GM21381 (cell line): ENCODE measurements at regions not wholly inside any gene's neighbourhood (a gene's known extent, or its start where the extent isn't known, plus 50 kb on each side); places are given as distances from the start of the nearest gene placed in this dataset.
"Not testable (repeated sequence)": the region's sequence is repeated elsewhere in the genome, so short reads cannot be mapped to it uniquely, and the experiment has no call there.

Source experiments
- ATAC-seq: cut with Tn5 transposase; IDR thresholded peaks from one replicate; pipeline ENCODE4 v1.9.1; 2021; ENCODE audit warnings: mild to moderate bottlenecking, moderate library complexity; ENCODE audit not compliant: unreplicated experiment

GRCh38 chr7:155227788-155228458, 69.8 kb upstream of the INSIG1 start:
- no peak for ATAC-seq

GRCh38 chr7:155228459-155228845, 69.2 kb upstream of the INSIG1 start:
- ATAC-seq: no peak

GRCh38 chr7:155228894-155229293, 68.8 kb upstream of the INSIG1 start:
- ATAC-seq: no peak

GRCh38 chr7:155229548-155230168, 68.0 kb upstream of the INSIG1 start:
- ATAC-seq: no peak

GRCh38 chr7:155230169-155230593, 67.5 kb upstream of the INSIG1 start:
- no peak for ATAC-seq

- ATAC-seq: no peak
These were observed 66.4 kb upstream of the INSIG1 start for GRCh38 chr7:155231241-155231800.

- no peak for ATAC-seq
These were observed 65.7 kb upstream of the INSIG1 start for GRCh38 chr7:155231941-155232340.

GRCh38 chr7:155232911-155233310, 64.8 kb upstream of the INSIG1 start:
- no peak for ATAC-seq

- no peak for ATAC-seq
These were observed 64.1 kb upstream of the INSIG1 start for GRCh38 chr7:155233311-155234157.

GRCh38 chr7:155234158-155234492, 63.6 kb upstream of the INSIG1 start:
- ATAC-seq: no peak

GRCh38 chr7:155234950-155235789, 62.5 kb upstream of the INSIG1 start:
- no peak for ATAC-seq

GRCh38 chr7:155236386-155236785, 61.3 kb upstream of the INSIG1 start:
- no peak for ATAC-seq

GRCh38 chr7:155237297-155237696, 60.4 kb upstream of the INSIG1 start:
- no peak for ATAC-seq

GRCh38 chr7:155237730-155238129, 59.9 kb upstream of the INSIG1 start:
- ATAC-seq: no peak

- ATAC-seq: not testable (repeated sequence)
These were observed 58.1 kb upstream of the INSIG1 start for GRCh38 chr7:155239431-155240087.

- ATAC-seq: no peak
These were observed 53.0 kb upstream of the INSIG1 start for GRCh38 chr7:155244675-155245074.

- no peak for ATAC-seq
These were observed 50.0 kb upstream of the INSIG1 start for GRCh38 chr7:155247479-155248365.
